Colonic mucosa (tissue), 4 donors: ENCODE measurements at regions not wholly inside any gene's neighbourhood (a gene's known extent, or its start where the extent isn't known, plus 50 kb on each side); places are given as distances from the start of the nearest gene placed in this dataset.

Experiments used
- DNase-seq: peaks from one replicate; pipeline ENCODE4 v3.0.0-alpha.2; 2020
- H3K27ac ChIP-seq: fragments of 200-600 bp; one replicate; pipeline ENCODE4 v1.8.0; 2021
- H3K27me3 ChIP-seq: fragments of 200-600 bp; one replicate; pipeline ENCODE4 v1.8.0; 2021
- H3K36me3 ChIP-seq: fragments of 200-600 bp; one replicate; pipeline ENCODE4 v1.8.0; 2021
- H3K4me1 ChIP-seq: fragments of 200-600 bp; one replicate; pipeline ENCODE4 v1.8.0; 2021; ENCODE audit warnings: mild to moderate bottlenecking
- H3K4me3 ChIP-seq: fragments of 200-600 bp; one replicate; pipeline ENCODE4 v1.8.0; 2021
- H3K9ac ChIP-seq, 2 donors: one replicate each; pipeline ENCODE4 v1.7.0; 2013; ENCODE audit warnings: control low read depth in 2 of 2, low read depth in 2 of 2, low read length in 2 of 2
- H3K9me3 ChIP-seq: fragments of 200-600 bp; one replicate; pipeline ENCODE4 v1.8.0; 2021
- intact Hi-C: fragments of 100-400 bp; cut with DNase I; formaldehyde crosslinking; loops from one replicate; pipeline ENCODE4 v1.14.1; 2022
- TF ChIP-seq, protein P1 (sequence below): fragments of 200-600 bp; IDR thresholded peaks from one replicate; pipeline ENCODE4 v1.8.0; 2022; ENCODE audit warnings: antibody characterized with exemption, mild to moderate bottlenecking
- donor health status: healthy.
- donor health status: DM: no; HTN: no; CAD: no.
- donor health status: DM: no; HTN: no; CAD: no.

DNA sequence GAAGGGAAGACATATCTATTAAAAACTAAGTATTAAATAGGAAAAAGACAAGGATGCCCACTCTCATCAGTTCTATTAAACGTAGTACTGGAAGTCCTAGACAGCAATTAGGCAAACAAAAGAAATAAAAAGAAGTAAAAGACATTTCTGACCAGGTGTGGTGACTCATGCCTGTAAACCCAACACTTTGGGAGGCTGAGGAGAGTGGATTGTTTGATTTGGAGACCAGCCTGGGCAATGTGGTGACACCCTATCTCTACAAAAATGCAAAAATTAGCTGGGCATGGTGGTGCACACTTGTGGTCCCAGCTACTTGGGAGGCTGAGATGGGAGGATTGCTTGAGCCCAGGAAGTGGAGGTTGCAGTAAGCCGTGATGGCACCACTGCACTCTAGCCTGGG is 1071.8 kb downstream of the FAT4 start:
- no peak for DNase-seq
- TF ChIP-seq, protein P1, sequence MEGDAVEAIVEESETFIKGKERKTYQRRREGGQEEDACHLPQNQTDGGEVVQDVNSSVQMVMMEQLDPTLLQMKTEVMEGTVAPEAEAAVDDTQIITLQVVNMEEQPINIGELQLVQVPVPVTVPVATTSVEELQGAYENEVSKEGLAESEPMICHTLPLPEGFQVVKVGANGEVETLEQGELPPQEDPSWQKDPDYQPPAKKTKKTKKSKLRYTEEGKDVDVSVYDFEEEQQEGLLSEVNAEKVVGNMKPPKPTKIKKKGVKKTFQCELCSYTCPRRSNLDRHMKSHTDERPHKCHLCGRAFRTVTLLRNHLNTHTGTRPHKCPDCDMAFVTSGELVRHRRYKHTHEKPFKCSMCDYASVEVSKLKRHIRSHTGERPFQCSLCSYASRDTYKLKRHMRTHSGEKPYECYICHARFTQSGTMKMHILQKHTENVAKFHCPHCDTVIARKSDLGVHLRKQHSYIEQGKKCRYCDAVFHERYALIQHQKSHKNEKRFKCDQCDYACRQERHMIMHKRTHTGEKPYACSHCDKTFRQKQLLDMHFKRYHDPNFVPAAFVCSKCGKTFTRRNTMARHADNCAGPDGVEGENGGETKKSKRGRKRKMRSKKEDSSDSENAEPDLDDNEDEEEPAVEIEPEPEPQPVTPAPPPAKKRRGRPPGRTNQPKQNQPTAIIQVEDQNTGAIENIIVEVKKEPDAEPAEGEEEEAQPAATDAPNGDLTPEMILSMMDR, result no peak

DNA sequence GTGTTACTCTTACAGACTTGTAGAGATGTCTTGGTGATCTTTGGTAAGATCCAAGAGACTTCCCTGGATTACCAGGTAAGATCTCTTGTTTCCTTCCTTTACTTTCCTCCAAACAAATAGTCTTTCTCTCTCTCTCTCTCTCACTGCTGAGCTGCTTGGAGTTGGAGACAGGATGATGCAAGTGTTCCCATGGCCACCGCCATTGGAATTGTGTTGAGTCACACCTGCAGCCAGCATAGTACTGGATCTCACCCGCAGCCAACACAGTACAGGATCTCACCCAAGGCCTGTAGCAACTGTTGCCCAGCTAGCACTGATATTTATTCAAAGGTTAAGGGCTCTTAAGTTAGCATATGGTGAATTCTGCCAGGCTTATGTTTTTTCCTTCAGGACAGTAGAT is 1080.9 kb downstream of the FAT4 start:
- H3K27me3 ChIP-seq, result no peaks in the 10 kb centered on the region
- H3K4me3 ChIP-seq, result no peak overlapping the region
- H3K9me3 ChIP-seq, result no peaks in the 10 kb centered on the region
- no peaks in the 10 kb centered on the region for H3K4me1 ChIP-seq
- no peak overlapping the region for H3K9ac ChIP-seq
- TF ChIP-seq, protein P1, result no peak
- H3K27ac ChIP-seq, result no peak overlapping the region
- DNase-seq, result no peak
- no peaks in the 10 kb centered on the region for H3K36me3 ChIP-seq
- intact Hi-C loops, result no loop called here

More for the DNA sequence above, 1071.8 kb downstream of the FAT4 start:
- H3K9me3 ChIP-seq, result no peaks in the 10 kb centered on the region
- no peak overlapping the region for H3K4me3 ChIP-seq
- no peaks in the 10 kb centered on the region for H3K4me1 ChIP-seq
- H3K27ac ChIP-seq, result no peak overlapping the region
- H3K27me3 ChIP-seq, result no peaks in the 10 kb centered on the region
- no peaks in the 10 kb centered on the region for H3K36me3 ChIP-seq
- intact Hi-C loops, result no loop called here
- H3K9ac ChIP-seq, result no peak overlapping the region

DNA sequence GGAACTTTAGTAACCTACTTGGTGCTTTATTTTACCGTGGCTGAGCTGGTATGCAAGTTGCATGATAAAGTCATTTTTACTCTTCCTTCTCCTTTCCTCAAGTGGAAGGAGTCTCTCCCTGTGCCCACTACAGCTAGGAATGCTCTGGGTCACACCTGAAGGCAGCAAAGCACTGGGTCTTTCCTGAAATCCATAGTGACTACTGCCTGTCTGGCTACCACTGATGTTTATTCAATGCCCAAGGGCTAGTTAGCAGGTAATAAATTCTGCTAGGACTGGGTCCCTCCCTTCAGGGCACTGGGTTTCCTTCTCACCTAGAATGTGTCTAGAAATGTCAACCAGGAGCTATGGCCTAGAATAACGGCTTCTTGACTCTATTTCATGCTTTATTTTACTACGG is 1081.4 kb downstream of the FAT4 start:
- Histone ChIP-seq H3K4me1 (no peaks in the 10 kb centered on the region), H3K27ac (no peak overlapping the region), H3K27me3 (no peaks in the 10 kb centered on the region), H3K9me3 (no peaks in the 10 kb centered on the region), H3K4me3 (no peak overlapping the region), H3K36me3 (no peaks in the 10 kb centered on the region), H3K9ac (no peak overlapping the region)
- intact Hi-C loops, result no loop called here
- TF ChIP-seq, protein P1, result no peak
- no peak for DNase-seq

DNA sequence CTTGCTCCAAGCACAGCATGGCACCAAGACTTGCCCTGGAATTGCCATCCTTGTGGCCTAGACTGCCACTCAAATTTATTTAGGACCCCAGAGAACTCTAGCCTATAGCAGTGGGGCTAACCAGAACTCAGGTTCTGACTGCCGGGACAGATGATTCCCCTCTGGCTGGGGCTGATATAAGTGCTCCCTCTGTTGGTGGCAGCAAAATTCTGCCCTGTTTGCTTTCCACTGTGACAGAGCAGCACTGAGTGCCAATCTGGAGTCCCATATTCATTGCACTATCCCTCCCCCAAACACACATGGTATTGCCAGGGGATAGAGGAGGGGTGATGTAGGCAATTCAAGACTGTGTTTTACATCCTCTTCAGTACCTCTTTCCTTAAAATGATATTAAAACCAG is 1081.9 kb downstream of the FAT4 start:
- H3K9me3 ChIP-seq, result no peaks in the 10 kb centered on the region
- no peak for DNase-seq
- intact Hi-C loops, result no loop called here
- H3K36me3 ChIP-seq, result no peaks in the 10 kb centered on the region
- no peak overlapping the region for H3K4me3 ChIP-seq
- TF ChIP-seq, protein P1, result no peak
- H3K27me3 ChIP-seq, result no peaks in the 10 kb centered on the region
- H3K9ac ChIP-seq, result no peak overlapping the region
- no peak overlapping the region for H3K27ac ChIP-seq
- H3K4me1 ChIP-seq, result no peaks in the 10 kb centered on the region

DNA sequence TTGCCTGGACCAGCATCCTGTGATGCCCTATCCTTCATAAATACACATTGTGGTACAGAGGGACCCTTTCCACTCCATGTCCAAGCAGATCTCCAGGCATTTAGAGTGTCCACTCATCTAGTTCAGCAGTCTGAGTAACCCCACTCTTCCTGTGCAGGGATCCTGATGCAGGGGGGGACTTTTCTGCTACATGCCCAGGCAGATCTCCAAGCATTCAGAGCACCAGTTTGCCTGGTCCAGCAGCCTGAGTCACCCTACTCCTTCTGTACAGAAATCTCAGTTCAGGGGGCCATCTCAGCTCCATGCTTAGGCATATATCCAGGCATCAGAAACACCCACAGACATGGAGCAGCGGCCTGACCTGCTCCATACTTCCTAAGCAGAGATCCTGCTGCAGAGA is 1089.8 kb downstream of the FAT4 start:
- DNase-seq, result no peak
- intact Hi-C loops, result no loop called here
- Histone ChIP-seq H3K27me3 (no peaks in the 10 kb centered on the region), H3K27ac (no peak overlapping the region), H3K9ac (no peak overlapping the region), H3K9me3 (no peaks in the 10 kb centered on the region), H3K4me1 (no peaks in the 10 kb centered on the region), H3K36me3 (no peaks in the 10 kb centered on the region), H3K4me3 (no peak overlapping the region)
- TF ChIP-seq, protein P1, result no peak
